GM12892 (cell line): ENCODE measurements at regions not wholly inside any gene's neighbourhood (a gene's known extent, or its start where the extent isn't known, plus 50 kb on each side); places are given as distances from the start of the nearest gene placed in this dataset.

Source experiments
- DNase-seq: peaks from one replicate; pipeline ENCODE4 v3.0.0; 2011; ENCODE audit not compliant: insufficient read length
- FAIRE-seq: peaks from 2 replicates; lab custom pipeline; 2011; peaks lifted over from hg19 to GRCh38; lab: Jason Lieb, UNC
- POLR2A ChIP-seq: IDR thresholded peaks from 2 replicates; pipeline ENCODE4 v1.6.1; 2011; ENCODE audit warnings: low read depth, low read length, control low read depth
- POLR2AphosphoS5 ChIP-seq: IDR thresholded peaks from 2 replicates; pipeline ENCODE4 v1.6.1; 2011; ENCODE audit warnings: low read depth, low read length, control low read depth
- TAF1 ChIP-seq: IDR thresholded peaks from 2 replicates; pipeline ENCODE4 v1.6.1; 2011; ENCODE audit warnings: low read depth, mild to moderate bottlenecking, control low read depth, low read length, borderline replicate concordance

DNA sequence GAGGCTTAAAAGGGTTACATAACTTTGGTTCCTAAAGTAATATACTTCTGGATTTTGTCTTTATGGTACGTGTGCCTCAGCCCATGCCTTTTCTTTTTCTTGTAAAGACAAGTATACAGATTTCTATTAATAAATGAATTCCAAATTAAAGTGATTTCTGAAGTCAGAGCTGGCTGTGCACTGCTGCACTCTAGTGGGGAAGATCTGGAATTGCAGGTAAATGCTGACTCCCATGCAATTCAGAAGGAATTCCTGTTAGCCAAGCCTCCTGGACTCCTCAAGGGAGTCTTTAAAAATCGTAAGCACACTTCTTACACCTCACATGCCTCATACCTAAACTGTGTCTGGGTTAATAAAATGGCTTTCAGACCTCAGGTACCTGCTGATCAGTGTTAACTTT lies 118.4 kb upstream of the SLC7A1 start:
- FAIRE-seq (no peak), DNase-seq (no peak)
- TF ChIP-seq POLR2AphosphoS5, result no peak
- TF ChIP-seq TAF1, result no peak
- TF ChIP-seq POLR2A, result no peak

DNA sequence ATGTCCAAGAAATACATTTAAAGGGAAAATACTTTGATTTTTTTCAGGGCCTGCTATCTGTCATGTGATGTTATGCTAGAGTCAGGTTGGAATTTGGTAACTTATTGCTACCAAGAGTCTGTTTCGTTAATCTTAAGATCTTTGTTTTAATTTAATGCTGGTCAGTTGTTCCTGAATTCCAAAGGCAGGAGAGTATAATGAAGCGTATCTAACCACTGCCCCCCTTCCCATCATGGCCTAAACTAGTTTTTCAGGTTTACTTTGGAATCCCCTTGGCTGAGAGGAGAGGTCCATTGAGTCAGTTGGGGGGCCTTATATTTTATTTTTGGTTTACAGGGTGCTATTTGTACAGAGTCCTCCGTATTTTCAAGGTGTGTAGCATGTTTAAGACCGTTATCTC lies 116.3 kb upstream of the SLC7A1 start:
- TF ChIP-seq TAF1, result no peak
- no peak for TF ChIP-seq POLR2A
- TF ChIP-seq POLR2AphosphoS5, result no peak
- FAIRE-seq, result no peak
- no peak for DNase-seq

DNA sequence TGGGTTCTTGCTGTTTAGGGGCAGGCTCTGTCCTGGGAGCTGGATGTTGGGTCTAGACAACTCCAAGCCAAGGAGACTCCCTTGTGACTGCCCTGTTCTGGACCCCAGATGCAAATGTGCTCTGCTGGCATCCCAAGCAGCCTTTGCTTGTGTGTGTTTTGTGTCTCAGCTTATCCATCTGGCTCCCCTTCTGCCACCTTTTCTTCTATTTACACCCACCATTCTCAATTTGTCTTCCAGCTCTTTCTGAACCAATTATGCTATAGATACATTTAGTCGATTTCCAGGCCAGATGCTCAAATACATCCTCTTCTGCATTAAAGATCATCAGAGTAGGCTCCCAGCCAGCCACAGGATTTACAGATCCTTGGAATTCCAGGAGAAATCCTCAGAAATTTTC lies 115.0 kb upstream of the SLC7A1 start:
- no peak for FAIRE-seq
- no peak for DNase-seq
- TF ChIP-seq POLR2AphosphoS5 (no peak), TAF1 (no peak)

DNA sequence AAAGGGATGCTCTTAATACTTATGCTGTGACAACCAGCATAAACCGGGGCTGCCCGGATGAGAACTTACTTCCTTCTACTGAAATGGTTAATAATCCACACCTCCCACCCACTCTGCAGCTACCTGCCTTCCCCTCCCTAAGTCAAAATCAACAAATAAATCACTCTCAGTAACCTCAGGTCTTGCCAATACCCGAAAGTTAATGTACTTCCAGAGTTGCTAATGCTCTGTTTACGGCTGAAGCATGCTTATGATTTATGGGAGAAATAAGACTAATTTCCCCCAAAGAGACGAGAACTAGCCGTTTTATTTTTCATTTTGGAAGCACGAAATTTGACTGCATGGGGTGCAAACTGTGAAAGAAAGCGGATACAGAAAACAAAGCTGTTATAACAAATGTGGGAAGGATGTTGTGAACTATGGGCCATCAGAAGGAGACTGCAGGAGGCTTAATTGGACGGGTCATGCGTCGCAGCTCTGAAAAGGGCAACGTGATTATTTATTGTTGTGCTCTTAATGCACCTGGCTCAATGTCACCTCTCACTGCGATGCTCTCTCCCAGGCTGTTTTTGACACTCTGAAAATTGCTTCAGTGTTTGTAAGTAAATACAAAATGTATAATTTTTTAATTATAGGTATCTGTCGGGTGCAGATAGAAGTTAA lies 114.0 kb upstream of the SLC7A1 start:
- no peak for DNase-seq
- no peak for FAIRE-seq
- TF ChIP-seq TAF1, result no peak
- no peak for TF ChIP-seq POLR2A
- TF ChIP-seq POLR2AphosphoS5, result no peak

DNA sequence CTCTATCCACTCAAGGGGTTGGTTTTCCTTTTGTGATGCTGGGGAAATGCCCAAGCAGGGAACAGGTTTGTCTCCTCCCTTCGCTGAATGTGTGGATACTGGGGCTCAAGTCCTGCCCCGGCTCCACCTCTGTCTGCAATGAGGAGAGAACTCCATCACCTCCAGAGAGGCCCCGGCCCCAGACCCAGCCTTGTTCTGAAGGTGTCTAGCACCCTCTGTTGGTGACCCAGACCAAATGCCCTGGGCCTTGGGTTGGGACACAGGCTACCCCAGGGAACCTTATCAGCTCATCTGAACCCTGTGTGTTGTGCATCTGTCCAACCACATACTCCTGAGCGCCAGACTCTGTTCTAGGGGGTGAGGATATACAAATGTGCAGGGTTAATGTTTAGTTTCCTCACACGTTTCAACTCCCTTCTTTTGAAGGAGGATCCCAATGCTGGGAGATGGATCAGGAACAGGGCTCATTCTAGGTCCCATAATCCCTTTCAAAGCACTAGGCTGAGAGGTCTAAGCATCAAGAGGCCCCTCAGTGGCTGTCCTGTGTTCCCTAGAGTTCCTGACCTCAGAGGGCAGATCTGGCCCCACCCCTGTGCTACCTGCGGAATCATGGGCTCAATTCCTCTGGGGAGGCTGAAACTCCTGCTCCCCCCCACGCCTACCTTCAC lies 112.5 kb upstream of the SLC7A1 start:
- DNase-seq (peak; percentile 22), FAIRE-seq (peak; percentile 78)
- no peak for TF ChIP-seq TAF1
- TF ChIP-seq POLR2AphosphoS5, result no peak

DNA sequence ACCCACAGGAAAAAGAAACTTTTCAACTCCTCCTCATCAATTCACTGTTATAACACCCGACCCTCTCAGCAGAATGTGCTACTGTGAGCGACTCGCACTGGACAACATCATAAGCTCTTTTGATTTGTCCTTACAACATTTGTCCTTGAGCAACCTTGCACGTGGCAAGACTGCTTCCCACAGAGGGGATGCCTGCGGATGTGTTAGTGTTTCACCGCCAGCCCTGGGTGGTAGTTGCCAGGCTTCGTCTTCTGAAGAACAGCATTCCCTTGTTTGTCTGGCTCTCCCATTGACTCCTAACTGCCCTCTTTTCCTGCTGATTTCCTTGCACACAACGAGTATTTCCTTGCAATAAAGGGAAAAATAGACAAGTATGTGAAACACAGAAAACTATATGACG lies 111.4 kb upstream of the SLC7A1 start:
- no peak for FAIRE-seq
- TF ChIP-seq POLR2AphosphoS5, result no peak
- TF ChIP-seq TAF1, result no peak
- DNase-seq, result no peak

DNA sequence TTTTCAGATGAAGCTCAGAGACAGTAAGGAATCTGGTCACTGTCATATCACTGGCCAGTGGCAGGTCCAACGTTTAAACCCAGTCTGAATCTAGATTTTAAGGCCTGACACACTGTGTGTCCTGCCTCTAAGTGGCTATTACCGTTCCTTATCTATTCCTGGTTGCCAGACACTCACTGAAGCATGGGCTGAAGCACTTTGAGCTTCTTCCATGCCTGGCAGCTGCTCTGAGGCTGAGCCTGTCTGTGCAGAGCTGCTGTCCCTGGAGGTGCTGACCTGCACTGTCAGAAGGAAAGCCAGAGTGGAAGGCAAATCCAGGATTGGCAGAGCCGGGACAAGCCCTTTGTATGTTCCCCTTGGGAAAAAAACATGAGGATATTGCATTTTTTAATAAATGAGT lies 109.2 kb upstream of the SLC7A1 start:
- DNase-seq, result no peak
- TF ChIP-seq POLR2AphosphoS5, result no peak
- TF ChIP-seq POLR2A, result no peak
- no peak for TF ChIP-seq TAF1
- FAIRE-seq, result no peak

DNA sequence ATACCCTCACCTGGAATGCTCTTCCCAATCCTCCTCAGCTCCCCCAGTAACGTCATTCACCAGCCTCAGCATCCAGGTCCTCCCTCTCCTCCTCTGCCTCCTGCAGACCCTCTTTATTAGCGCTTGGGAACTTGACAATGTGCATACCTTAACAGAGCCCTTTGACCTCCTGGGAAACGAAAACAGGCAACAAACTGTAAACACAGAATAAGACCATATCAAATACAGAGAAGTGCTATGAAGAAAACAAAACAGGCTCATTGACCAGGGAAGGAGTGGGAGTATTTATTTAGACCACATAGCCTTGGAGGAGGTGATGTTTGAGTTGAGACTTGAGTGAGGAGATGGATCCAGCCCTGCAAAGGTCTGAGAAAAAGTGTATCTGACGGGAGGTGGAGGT lies 107.9 kb upstream of the SLC7A1 start:
- DNase-seq (no peak), FAIRE-seq (no peak)
- TF ChIP-seq TAF1 (no peak), POLR2A (no peak), POLR2AphosphoS5 (no peak)

DNA sequence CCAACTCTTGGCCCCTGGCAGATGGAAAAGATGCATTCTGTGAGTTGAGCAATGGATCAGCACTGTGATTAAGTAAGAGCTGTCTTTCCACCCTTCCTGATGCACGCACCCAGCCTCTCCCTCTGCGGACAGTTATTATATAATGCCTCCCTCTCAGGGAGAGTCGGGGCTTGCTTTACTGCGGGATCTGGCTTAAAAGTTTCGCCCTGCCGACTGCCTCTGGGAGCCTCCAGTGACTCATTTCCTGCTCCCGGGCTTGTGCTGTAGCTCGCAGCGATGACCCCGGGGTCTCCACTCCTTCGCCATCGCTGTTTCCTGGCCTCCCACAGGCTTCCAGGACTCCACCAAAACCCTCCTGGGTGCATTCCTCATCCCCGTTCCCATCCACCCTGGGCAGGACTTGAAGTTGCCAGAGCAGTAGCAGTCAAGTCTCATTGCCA lies 107.4 kb upstream of the SLC7A1 start:
- FAIRE-seq (no peak), DNase-seq (no peak)

DNA sequence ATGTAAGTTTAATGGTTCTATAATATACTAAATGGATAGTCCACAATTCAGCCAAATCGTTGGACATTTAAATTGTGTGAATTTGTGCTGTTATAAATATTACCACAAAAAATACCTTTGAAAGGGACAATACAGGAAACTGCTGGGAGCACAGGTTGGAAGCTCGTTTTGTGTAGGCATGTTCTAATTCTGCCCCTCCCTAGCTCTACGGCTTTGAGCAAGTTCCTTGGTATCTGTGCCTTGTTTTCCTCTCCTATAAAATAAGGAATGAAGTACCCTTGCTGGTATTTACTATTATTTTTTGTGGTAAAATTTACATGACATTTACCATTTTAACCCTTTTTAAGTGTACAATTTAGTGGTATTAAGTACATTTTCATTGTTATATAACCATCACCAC lies 102.6 kb upstream of the SLC7A1 start:
- no peak for FAIRE-seq
- no peak for TF ChIP-seq POLR2A
- TF ChIP-seq TAF1, result no peak
- TF ChIP-seq POLR2AphosphoS5, result no peak
- DNase-seq, result no peak

More for the DNA sequence above, 107.4 kb upstream of the SLC7A1 start:
- no peak for TF ChIP-seq POLR2A
- no peak for TF ChIP-seq TAF1
- no peak for TF ChIP-seq POLR2AphosphoS5

DNA sequence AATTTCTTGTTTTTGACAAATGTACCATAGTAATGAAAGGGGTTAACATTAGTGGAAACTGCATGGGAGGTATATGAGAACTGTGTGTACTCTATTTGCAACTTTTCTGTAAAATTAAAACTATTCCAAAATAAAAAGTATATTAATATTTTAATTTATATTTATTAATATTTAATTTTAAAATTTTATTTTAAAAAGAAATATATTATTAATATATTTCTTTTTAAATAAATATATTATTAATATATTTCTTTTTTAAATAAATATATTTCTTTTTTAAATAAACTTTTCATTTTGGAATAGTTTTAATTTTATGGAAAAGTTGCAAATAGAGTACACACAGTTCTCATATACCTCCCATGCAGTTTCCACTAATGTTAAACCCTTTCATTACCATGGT lies 101.1 kb upstream of the SLC7A1 start:
- DNase-seq (no peak), FAIRE-seq (no peak)
- no peak for TF ChIP-seq POLR2AphosphoS5
- no peak for TF ChIP-seq TAF1
- TF ChIP-seq POLR2A, result no peak

DNA sequence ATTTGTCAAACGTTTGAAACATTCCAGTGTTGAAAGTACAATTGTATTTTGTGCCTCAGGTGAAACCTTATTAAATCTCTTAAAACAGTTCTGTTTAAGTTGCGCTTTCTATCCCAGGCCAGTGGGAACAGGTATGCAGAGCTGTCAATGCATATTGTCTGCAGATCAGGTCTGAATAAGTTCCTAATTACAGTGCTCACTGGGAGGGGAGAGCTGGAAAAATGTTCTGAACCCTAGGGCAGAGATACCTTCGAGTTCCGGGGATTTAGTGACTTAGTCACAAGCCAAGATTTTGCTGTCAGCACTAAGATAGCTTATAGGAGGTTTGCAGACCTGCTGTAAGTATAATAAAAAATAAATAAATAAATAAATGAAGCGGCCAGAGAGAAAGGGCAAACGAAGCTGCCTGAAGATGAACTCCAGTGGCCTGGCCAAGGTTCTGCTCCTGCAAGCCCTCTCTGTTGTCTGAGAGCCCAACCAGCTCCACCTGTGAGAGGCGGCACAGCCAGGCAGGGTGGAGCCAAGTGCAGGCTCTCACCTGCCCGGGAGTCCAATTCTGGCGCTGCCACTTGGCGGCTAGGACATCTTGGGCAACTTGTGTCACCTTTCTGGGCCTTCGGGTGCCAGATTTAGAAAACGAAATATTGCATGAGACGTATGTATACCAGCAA lies 97.9 kb upstream of the SLC7A1 start:
- no peak for FAIRE-seq
- TF ChIP-seq TAF1 (no peak), POLR2A (no peak), POLR2AphosphoS5 (no peak)
- no peak for DNase-seq
